Progenitor cell of endocrine pancreas (in vitro differentiated cells): ENCODE measurements at regions not wholly inside any gene's neighbourhood (a gene's known extent, or its start where the extent isn't known, plus 50 kb on each side); places are given as distances from the start of the nearest gene placed in this dataset.
"Not testable (repeated sequence)": the region's sequence is repeated elsewhere in the genome, so short reads cannot be mapped to it uniquely, and the experiment has no call there.

ENCODE experiments used
- DNase-seq: peaks from one replicate; pipeline ENCODE4 v3.0.0; 2021; ENCODE audit warnings: low spot score; ENCODE audit not compliant: unreplicated experiment
- H3K27ac Mint-ChIP-seq: 2 replicates; pipeline ENCODE4 v1.8.0; 2021; ENCODE audit warnings: mild to moderate bottlenecking, moderate library complexity, mixed read lengths
- H3K27me3 Mint-ChIP-seq: 2 replicates; pipeline ENCODE4 v1.8.0; 2021; ENCODE audit warnings: mixed read lengths
- H3K36me3 Mint-ChIP-seq: 2 replicates; pipeline ENCODE4 v1.8.0; 2022; ENCODE audit warnings: mixed read lengths; ENCODE audit not compliant: insufficient read depth
- H3K4me1 Mint-ChIP-seq: 2 replicates; pipeline ENCODE4 v1.8.0; 2021; ENCODE audit warnings: low read depth, mixed read lengths
- H3K4me3 Mint-ChIP-seq: 2 replicates; pipeline ENCODE4 v1.8.0; 2021; ENCODE audit warnings: low read depth, mild to moderate bottlenecking, moderate library complexity, mixed read lengths
- H3K9me3 Mint-ChIP-seq: 2 replicates; pipeline ENCODE4 v1.8.0; 2021; ENCODE audit warnings: low read depth, mixed read lengths
- TF ChIP-seq, protein P1 (sequence below): fragments of 200-600 bp; sonication (generic); IDR thresholded peaks from one replicate; pipeline ENCODE4 v1.5.0; 2021; ENCODE audit warnings: antibody characterized with exemption, mild to moderate bottlenecking; ENCODE audit not compliant: unreplicated experiment

DNA sequence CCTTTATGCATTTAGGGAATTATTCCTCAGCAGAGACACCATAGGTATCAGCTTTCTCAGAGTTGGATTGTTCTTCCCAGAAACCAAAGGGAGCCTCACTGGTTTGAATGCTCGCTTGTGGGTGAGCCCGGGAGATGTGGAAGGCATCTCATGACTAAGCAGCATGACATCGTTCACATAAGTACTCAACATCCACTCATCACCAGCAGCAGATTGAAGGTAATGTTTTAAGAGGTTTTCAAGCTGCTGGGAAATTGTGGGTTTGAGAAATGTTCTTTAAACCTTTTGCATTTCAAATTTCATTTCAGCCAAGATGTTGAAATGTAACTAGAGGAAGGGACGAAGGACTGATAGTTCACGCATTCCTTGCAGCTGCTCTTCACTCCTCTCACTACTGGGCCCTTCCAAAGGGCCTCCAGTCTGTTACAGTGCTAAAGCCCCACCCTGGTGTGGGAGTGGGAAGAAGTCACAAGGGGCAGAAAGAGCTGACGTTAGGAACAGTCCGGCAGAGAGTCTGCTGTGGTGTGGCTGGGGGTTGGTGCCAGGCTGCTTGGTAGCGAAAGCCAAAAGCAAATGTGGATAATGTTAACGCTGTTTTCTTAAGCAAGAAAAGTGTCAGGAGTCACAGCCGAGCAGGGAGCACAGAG lies 324.5 kb upstream of the EPHA4 start:
- H3K27ac Mint-ChIP-seq, result no peak overlapping the region
- H3K4me3 Mint-ChIP-seq, result no peak overlapping the region
- peaks cover 1% of the 10 kb centered on the region for H3K36me3 Mint-ChIP-seq
- H3K27me3 Mint-ChIP-seq, result peaks cover 18% of the 10 kb centered on the region
- peaks cover 17% of the 10 kb centered on the region for H3K4me1 Mint-ChIP-seq
- peaks cover 7% of the 10 kb centered on the region for H3K9me3 Mint-ChIP-seq
- TF ChIP-seq, protein P1, sequence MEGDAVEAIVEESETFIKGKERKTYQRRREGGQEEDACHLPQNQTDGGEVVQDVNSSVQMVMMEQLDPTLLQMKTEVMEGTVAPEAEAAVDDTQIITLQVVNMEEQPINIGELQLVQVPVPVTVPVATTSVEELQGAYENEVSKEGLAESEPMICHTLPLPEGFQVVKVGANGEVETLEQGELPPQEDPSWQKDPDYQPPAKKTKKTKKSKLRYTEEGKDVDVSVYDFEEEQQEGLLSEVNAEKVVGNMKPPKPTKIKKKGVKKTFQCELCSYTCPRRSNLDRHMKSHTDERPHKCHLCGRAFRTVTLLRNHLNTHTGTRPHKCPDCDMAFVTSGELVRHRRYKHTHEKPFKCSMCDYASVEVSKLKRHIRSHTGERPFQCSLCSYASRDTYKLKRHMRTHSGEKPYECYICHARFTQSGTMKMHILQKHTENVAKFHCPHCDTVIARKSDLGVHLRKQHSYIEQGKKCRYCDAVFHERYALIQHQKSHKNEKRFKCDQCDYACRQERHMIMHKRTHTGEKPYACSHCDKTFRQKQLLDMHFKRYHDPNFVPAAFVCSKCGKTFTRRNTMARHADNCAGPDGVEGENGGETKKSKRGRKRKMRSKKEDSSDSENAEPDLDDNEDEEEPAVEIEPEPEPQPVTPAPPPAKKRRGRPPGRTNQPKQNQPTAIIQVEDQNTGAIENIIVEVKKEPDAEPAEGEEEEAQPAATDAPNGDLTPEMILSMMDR, result no peak
- no peak for DNase-seq

DNA sequence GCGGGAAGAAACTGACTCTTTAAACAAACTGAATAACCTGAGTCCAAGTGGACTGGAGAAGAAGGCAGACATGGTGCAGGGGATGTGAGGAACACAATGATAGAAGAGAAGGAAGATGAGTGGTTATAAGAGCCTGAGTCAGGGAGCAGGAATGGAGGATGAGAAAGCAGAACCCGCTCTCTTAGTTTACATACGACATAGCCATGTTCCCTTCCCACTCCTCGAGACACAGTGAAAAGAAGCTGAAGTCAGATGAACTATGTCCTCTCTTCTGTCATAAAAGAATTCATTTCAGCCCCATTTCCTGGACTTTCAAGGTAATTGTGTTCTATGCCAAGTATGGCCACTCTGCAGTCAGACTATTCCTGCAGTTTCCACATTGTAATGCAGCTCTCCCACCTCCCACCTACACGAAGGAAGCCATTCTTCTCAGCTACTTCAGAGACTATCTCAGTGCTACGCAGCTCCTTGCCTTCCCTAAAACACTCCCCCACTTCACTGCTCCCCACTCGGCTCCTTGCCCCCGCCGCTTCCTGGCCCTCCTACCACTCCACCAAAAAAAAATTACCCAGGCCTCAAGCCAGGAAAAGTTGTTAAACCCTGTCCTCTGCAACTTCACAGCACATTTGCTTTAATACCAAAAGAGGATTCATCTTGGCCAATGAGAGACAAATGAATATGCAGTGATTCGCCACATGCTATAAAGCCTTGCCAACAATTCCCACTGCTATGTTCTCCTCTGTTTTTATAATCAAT lies 323.4 kb upstream of the EPHA4 start:
- H3K4me1 Mint-ChIP-seq, result peaks cover 17% of the 10 kb centered on the region
- H3K4me3 Mint-ChIP-seq, result no peak overlapping the region
- peaks cover 1% of the 10 kb centered on the region for H3K36me3 Mint-ChIP-seq
- H3K9me3 Mint-ChIP-seq, result peaks cover 7% of the 10 kb centered on the region
- peaks cover 18% of the 10 kb centered on the region for H3K27me3 Mint-ChIP-seq
- TF ChIP-seq, protein P1, result no peak
- no peak for DNase-seq
- no peak overlapping the region for H3K27ac Mint-ChIP-seq

DNA sequence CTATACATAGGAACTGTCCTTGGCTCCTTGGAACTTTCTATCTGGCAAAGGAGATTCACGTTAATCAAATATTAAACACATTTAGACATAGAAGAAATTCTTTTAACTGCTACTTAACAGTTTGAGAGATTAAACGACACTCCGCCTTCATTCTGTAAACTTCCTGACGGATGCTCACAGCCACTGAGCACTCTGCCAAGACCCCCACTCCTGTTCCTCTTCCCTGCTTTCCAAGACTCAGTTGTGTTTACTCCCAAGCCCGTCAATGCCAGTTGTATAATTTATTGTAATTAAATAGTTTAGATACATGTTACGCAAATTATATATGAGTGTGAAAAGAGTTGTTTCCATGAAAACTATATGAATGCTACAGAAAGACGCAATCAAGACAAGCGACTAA lies 321.4 kb upstream of the EPHA4 start:
- TF ChIP-seq, protein P1, result no peak
- Mint-ChIP-seq H3K27ac (no peak overlapping the region), H3K4me1 (peaks cover 15% of the 10 kb centered on the region), H3K27me3 (peaks cover 13% of the 10 kb centered on the region), H3K36me3 (peaks cover 1% of the 10 kb centered on the region), H3K4me3 (no peak overlapping the region), H3K9me3 (peaks cover 4% of the 10 kb centered on the region)
- DNase-seq, result no peak

DNA sequence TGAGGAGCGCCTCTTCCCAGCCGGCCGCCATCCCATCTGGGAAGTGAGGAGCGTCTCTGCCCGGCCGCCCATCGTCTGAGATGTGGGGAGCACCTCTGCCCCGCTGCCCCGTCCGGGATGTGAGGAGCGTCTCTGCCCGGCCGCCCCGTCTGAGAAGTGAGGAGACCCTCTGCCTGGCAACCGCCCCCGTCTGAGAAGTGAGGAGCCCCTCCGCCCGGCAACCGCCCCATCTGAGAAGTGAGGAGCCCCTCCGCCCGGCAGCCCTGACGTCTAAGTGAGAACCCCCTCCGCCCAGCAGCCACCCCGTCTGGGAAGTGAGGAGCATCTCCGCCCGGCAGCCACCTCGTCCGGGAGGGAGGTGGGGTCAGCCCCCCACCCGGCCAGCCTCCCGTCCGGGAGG lies 319.9 kb upstream of the EPHA4 start:
- Mint-ChIP-seq H3K4me1 (peaks cover 11% of the 10 kb centered on the region), H3K27me3 (peaks cover 12% of the 10 kb centered on the region)
- H3K27ac Mint-ChIP-seq, H3K4me3 Mint-ChIP-seq, DNase-seq, H3K9me3 Mint-ChIP-seq, H3K36me3 Mint-ChIP-seq: not testable (repeated sequence)

DNA sequence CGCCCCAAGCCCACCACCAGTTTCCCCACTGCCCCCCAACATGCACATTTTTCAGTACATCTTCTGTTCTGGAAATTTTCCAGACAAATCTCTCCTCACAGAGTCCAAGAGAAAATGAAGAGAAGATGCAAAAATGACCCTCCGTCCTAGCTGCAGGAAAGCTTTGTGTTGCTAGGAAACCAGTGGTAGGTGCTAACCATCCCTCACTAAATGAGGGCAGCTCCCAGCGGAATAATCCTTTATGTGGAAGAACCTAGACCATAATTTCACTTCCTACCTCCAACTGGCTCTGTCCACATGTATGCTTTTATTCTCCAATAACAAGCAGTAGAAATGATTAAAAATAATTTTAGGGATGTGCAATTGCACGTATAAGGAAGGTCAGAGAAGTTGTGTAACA lies 311.9 kb upstream of the EPHA4 start:
- no peak for DNase-seq
- no peak overlapping the region for H3K27ac Mint-ChIP-seq
- H3K36me3 Mint-ChIP-seq, result no peaks in the 10 kb centered on the region
- H3K27me3 Mint-ChIP-seq, result peaks cover 7% of the 10 kb centered on the region
- no peak overlapping the region for H3K4me3 Mint-ChIP-seq
- peaks cover 9% of the 10 kb centered on the region for H3K9me3 Mint-ChIP-seq
- H3K4me1 Mint-ChIP-seq, result peaks cover 6% of the 10 kb centered on the region
- TF ChIP-seq, protein P1, result no peak

DNA sequence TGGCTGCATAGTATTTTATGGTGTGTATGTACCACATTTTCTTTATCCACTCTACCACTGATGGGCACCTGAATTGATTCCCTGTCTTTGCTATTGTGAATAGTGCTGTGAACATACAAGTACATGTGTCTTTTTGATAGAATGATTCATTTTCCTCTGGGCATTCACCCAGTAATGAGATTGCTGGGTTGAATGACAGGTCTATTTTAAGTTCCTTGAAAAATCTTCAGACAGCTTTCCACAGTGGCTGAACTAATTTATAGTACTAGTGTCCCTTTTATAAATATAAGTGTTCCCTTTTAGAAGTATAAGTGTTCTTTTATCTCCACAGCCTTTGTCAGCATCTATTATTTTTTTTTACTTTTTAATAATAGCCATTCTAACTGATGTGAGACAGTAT lies 303.9 kb upstream of the EPHA4 start:
- TF ChIP-seq, protein P1, result no peak

More for the DNA sequence above, 303.9 kb upstream of the EPHA4 start:
- Mint-ChIP-seq H3K4me1 (no peaks in the 10 kb centered on the region), H3K27ac (no peak overlapping the region), H3K27me3 (no peaks in the 10 kb centered on the region), H3K4me3 (no peak overlapping the region), H3K36me3 (no peaks in the 10 kb centered on the region), H3K9me3 (peaks cover 22% of the 10 kb centered on the region)
- no peak for DNase-seq
